ENCODE measurements at regions not wholly inside any gene's neighbourhood (a gene's known extent, or its start where the extent isn't known, plus 50 kb on each side); places are given as distances from the start of the nearest gene placed in this dataset.

GRCh38 chr20:22890594-22891300, 144.4 kb upstream of the SSTR4 start:
- H3K4me3 ChIP-seq (replicated peaks; ENCODE audit: low read depth, low read length): no peak overlapping the region
- no peaks in the 10 kb centered on the region for H3K36me3 ChIP-seq (ENCODE audit: control insufficient read depth, insufficient read depth, low read length)
- no peaks in the 10 kb centered on the region for H3K27me3 ChIP-seq (replicated peaks; ENCODE audit: control insufficient read depth, insufficient read depth, low read length)
- no peak for TF ChIP-seq CTCF (IDR thresholded peaks at IDR 0.05; ENCODE audit: insufficient read depth, low read length, poor library complexity, severe bottlenecking)
- DNase-seq (ENCODE audit: extremely low read depth, insufficient read length): no peak

GRCh38 chr20:22901164-22901563, 133.9 kb upstream of the SSTR4 start:
- no peaks in the 10 kb centered on the region for H3K36me3 ChIP-seq (ENCODE audit: control insufficient read depth, insufficient read depth, low read length)
- DNase-seq (ENCODE audit: extremely low read depth, insufficient read length): no peak
- H3K27me3 ChIP-seq (replicated peaks; ENCODE audit: control insufficient read depth, insufficient read depth, low read length): peaks cover 1% of the 10 kb centered on the region
- TF ChIP-seq CTCF (IDR thresholded peaks at IDR 0.05; ENCODE audit: insufficient read depth, low read length, poor library complexity, severe bottlenecking): no peak
- H3K4me3 ChIP-seq (replicated peaks; ENCODE audit: low read depth, low read length): no peak overlapping the region

- no peak for TF ChIP-seq CTCF (IDR thresholded peaks at IDR 0.05; ENCODE audit: insufficient read depth, low read length, poor library complexity, severe bottlenecking)
- Histone ChIP-seq H3K4me3 (replicated peaks; ENCODE audit: low read depth, low read length) (no peak overlapping the region), H3K27me3 (replicated peaks; ENCODE audit: control insufficient read depth, insufficient read depth, low read length) (peaks cover 1% of the 10 kb centered on the region), H3K36me3 (ENCODE audit: control insufficient read depth, insufficient read depth, low read length) (no peaks in the 10 kb centered on the region)
- DNase-seq (ENCODE audit: extremely low read depth, insufficient read length): no peak
These were observed 133.2 kb upstream of the SSTR4 start for GRCh38 chr20:22901921-22902320.

GRCh38 chr20:22904386-22904785, 130.7 kb upstream of the SSTR4 start:
- Histone ChIP-seq H3K27me3 (replicated peaks; ENCODE audit: control insufficient read depth, insufficient read depth, low read length) (peaks cover 1% of the 10 kb centered on the region; the same call in 1 of the 2 replicates), H3K36me3 (ENCODE audit: control insufficient read depth, insufficient read depth, low read length) (no peaks in the 10 kb centered on the region), H3K4me3 (replicated peaks; ENCODE audit: low read depth, low read length) (no peak overlapping the region)
- no peak for TF ChIP-seq CTCF (IDR thresholded peaks at IDR 0.05; ENCODE audit: insufficient read depth, low read length, poor library complexity, severe bottlenecking)
- DNase-seq (ENCODE audit: extremely low read depth, insufficient read length): no peak

- no peaks in the 10 kb centered on the region for H3K36me3 ChIP-seq (ENCODE audit: control insufficient read depth, insufficient read depth, low read length)
- no peak overlapping the region for H3K4me3 ChIP-seq (replicated peaks; ENCODE audit: low read depth, low read length)
- DNase-seq (ENCODE audit: extremely low read depth, insufficient read length): no peak
- TF ChIP-seq CTCF (IDR thresholded peaks at IDR 0.05; ENCODE audit: insufficient read depth, low read length, poor library complexity, severe bottlenecking): no peak
- peaks cover 1% of the 10 kb centered on the region; the same call in 1 of the 2 replicates for H3K27me3 ChIP-seq (replicated peaks; ENCODE audit: control insufficient read depth, insufficient read depth, low read length)
These were observed 130.2 kb upstream of the SSTR4 start for GRCh38 chr20:22904905-22905304.

Data from GM06990 (cell line).